ENCODE measurements at regions not wholly inside any gene's neighbourhood (a gene's known extent, or its start where the extent isn't known, plus 50 kb on each side); places are given as distances from the start of the nearest gene placed in this dataset.

DNA sequence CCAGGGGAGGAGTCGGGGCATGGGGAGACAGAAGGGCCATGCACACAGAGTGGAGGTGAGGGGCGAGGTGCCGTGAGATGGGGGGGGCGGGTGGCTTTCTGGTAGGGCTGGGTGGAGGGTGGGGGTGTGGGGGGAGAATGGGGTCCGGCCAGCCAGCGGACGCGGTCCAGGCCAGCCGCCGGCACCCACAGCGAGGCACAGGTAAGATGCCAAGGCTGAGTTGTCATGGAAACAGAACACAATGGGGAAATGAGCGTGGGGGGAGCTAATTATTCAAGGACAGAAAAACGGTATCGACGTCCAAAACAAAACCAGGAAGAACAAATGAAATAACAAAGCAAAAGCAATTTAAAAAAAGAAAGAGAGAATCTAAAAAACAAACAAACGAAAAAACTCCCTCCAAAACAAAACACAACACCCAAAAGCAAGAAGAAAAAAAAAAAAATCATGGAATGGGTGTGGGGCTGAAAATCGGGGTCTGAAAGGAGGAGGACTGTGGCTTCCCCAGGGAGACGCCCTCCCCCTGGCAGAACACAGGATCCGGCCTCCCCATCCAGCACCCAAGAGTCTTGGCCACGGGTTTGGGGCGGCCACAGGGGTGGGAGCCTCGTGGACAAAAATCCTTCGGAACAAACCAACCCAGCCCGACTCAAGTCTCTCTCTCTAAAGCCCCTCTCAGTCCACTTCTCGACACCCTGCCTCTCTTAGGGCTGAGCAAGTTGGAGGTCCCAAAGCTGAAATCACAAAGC, 92.5 kb downstream of the PTPRS start:
- TF ChIP-seq, protein P1, sequence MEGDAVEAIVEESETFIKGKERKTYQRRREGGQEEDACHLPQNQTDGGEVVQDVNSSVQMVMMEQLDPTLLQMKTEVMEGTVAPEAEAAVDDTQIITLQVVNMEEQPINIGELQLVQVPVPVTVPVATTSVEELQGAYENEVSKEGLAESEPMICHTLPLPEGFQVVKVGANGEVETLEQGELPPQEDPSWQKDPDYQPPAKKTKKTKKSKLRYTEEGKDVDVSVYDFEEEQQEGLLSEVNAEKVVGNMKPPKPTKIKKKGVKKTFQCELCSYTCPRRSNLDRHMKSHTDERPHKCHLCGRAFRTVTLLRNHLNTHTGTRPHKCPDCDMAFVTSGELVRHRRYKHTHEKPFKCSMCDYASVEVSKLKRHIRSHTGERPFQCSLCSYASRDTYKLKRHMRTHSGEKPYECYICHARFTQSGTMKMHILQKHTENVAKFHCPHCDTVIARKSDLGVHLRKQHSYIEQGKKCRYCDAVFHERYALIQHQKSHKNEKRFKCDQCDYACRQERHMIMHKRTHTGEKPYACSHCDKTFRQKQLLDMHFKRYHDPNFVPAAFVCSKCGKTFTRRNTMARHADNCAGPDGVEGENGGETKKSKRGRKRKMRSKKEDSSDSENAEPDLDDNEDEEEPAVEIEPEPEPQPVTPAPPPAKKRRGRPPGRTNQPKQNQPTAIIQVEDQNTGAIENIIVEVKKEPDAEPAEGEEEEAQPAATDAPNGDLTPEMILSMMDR (IDR thresholded peaks at IDR 0.05): no peak

DNA sequence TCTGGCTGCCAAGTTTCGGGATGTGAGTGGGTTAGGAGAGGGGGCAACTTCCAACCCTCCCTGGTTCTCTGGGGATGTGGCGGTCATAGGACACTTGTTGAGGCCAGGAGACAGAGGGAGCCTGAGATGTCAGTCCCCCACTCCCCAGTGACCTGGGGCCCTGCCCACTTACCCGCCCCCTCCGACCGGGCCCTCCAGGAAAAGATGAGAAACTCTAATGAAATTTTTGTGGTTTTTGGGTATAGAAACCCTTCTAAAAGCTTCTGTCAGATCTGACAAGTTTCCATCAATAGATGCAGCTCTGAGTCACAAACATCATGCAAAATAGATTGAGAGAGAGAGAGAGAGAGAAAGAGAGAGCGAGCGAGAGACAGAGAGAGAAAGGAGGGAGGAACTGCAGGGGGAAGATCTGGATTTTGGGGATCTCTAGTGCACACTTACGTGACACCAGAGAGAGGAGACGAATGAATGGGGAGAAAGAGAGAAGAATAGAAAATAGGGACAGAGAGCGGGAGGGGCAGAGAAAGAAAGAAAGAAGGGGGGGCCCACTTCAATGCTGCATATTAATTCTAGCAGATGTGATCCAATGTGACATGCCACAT, 94.0 kb downstream of the PTPRS start:
- TF ChIP-seq, protein P1 (IDR thresholded peaks at IDR 0.05): no peak

DNA sequence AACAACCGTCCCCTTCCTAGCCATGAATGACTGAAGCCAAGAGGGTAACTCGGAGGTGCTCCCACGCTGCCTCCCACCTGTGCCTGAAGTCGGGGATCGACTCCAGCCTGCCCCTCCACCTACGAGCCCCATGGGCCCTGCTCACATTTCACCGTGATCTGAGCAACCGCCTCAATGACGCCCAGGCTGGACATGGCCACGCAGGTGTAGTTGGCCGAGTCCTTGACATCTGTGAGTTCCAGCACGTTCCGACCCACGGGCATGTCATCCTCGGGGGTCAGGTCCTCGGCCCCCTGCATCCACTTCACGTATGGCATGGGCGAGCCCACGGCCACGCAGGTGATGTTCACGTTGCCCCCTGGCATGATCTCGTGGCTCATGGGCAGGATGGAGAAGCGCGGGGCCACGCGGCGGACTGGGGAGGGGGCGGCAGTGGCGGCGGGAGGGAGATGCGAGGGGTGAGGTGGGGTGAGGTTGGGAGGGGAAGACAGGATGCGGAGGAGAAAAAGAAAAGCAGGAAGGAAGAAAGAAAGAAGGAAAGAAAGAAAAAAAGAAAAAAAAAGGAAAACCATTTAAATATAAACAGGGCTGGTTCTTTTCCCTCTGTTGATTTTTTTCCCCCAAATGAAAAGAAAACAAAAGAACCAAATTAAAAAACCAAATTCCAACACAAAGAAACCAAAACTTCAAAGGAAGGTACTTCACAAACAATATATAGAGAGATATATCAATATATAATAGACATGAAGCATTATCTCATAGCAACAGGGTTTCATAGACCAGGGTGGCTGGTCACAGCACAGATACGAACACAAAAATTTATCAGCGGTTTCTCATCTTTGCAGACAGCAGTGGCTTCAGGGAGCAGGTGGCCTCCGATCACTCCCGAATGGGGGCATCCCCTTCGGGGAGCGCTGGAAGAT, 94.7 kb downstream of the PTPRS start:
- TF ChIP-seq, protein P1 (IDR thresholded peaks at IDR 0.05): no peak

DNA sequence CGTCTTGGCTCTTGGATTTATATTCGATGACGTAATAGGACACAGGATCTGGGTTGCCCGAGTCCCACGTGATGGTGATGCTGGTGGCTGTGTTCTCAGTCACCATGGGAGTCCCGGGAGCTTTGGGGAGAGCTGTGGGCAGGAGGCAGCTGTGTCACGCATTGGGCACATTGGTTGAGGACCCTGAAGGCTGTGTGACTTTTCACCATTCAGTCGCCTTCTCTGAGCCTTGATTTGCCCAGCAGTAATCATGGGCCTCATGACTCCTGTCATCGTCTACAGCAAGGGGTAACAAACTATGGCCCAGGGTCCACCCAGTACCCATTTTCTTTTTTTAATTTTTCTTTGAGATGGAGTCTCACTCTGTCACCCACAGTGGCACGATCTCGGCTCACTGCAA, 96.3 kb downstream of the PTPRS start:
- TF ChIP-seq, protein P1 (IDR thresholded peaks at IDR 0.05): no peak

DNA sequence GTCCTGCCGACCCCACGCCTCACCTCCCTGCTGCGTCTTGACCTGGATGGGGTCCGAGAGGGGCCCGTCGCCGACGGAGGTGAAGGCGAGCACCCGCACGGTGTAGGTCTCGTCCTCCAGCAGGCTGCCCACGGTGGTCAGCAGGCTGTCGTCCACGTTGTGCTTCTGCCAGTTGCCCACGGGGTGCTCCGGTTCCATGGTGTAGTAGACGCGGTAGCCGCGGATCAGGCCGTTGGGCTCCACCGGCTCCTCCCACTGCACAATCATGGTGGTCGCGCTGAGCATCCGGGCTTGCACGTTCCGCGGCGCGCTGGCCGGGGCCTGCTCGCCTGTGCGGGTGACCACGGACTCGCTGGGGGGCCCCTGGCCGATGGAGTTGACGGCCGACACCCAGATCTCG, 96.7 kb downstream of the PTPRS start:
- TF ChIP-seq, protein P1 (IDR thresholded peaks at IDR 0.05): no peak

DNA sequence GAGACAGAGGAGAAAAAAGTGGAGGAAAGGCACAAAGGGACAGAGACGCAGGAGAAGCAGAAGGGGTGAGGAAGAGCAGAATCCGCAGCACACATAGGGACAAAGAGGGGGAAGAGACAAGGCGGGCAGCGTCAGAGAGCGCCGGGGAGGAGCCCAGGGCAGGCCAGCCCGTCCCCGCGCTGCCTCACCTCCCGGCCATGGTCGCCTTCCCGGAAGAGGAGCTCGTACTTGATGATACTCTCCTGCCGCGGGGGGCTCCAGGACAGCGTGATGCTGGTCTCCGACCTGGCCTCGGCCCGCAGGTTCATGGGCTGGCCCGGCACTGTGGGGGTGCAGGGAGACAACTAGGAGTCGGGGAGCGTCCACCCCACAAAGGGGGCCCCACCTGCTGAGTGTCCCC, 100.6 kb downstream of the PTPRS start:
- TF ChIP-seq, protein P1 (IDR thresholded peaks at IDR 0.05): no peak

DNA sequence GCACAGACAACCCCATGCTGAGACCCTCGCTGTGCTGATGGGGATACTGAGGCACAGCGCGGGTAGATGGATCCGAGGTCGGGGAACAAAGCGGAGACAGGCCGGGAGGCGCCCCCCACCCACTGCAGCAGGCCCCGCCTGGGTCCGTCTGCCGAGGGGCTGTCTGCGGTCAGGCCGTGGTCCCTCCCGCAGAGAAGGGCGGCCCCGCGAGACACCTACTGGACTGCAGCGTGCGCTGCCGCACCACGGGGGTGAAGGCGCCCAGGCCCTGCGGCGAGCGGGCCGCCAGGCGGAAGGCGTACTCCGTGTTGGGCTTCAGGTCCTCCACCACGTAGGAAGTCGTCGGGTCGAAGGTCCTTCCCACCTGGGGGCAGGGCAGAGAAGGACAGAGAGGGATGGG, 101.9 kb downstream of the PTPRS start:
- TF ChIP-seq, protein P1 (IDR thresholded peaks at IDR 0.05): no peak

Data from LNCAP (cell line).